Calu3 (cell line): ENCODE measurements at regions not wholly inside any gene's neighbourhood (a gene's known extent, or its start where the extent isn't known, plus 50 kb on each side); places are given as distances from the start of the nearest gene placed in this dataset.

Experiments used
- BruUV-seq: library from RNA; stranded (reverse); fragments of 400-500 nt; replicated peaks from 2 replicates; lab custom pipeline; 2021; lab: Mats Ljungman, UMichigan
- CTCF ChIA-PET: fragments of 300-600 bp; sonication (Branson Sonifier 250); formaldehyde crosslinking; loops from one replicate; lab custom pipeline; 2022; ENCODE audit warnings: antibody characterized with exemption; lab: Charles Lee
- DNase-seq: peaks from one replicate; pipeline ENCODE4 v3.0.0; 2022
- H3K27ac Mint-ChIP-seq: one replicate; pipeline ENCODE4 v1.8.0; 2022; ENCODE audit warnings: mixed read lengths; ENCODE audit not compliant: unreplicated experiment
- H3K27me3 Mint-ChIP-seq: one replicate; pipeline ENCODE4 v1.8.0; 2022; ENCODE audit warnings: mixed read lengths; ENCODE audit not compliant: unreplicated experiment
- H3K36me3 Mint-ChIP-seq: one replicate; pipeline ENCODE4 v1.8.0; 2022; ENCODE audit warnings: mild to moderate bottlenecking, moderate library complexity, mixed read lengths; ENCODE audit not compliant: insufficient read depth, unreplicated experiment
- H3K4me1 Mint-ChIP-seq: one replicate; pipeline ENCODE4 v1.8.0; 2022; ENCODE audit warnings: mild to moderate bottlenecking, low read depth, mixed read lengths; ENCODE audit not compliant: unreplicated experiment
- H3K4me3 Mint-ChIP-seq: one replicate; pipeline ENCODE4 v1.8.0; 2022; ENCODE audit warnings: mild to moderate bottlenecking, low read depth, moderate library complexity, mixed read lengths; ENCODE audit not compliant: unreplicated experiment
- H3K9me3 Mint-ChIP-seq: one replicate; pipeline ENCODE4 v1.8.0; 2022; ENCODE audit warnings: low read depth, mixed read lengths; ENCODE audit not compliant: unreplicated experiment
- CTCF ChIP-seq: fragments of 200-600 bp; IDR thresholded peaks from one replicate; pipeline ENCODE4 v1.8.0; 2022; ENCODE audit warnings: antibody characterized with exemption; ENCODE audit not compliant: unreplicated experiment
- intact Hi-C: fragments of 100-400 bp; cut with micrococcal nuclease; formaldehyde crosslinking; loops from one replicate; pipeline ENCODE4 v1.10.0; 2022; ENCODE audit not compliant: unreplicated experiment

GRCh38 chr7:119825091-119825655 lies 447.8 kb upstream of the KCND2 start:
- CTCF ChIA-PET = no interaction called here
- H3K36me3 Mint-ChIP-seq = no peaks in the 10 kb centered on the region
- intact Hi-C loops = no loop called here
- BruUV-seq = no TSS peak
- no peaks in the 10 kb centered on the region for H3K9me3 Mint-ChIP-seq
- no peak for DNase-seq
- no peak overlapping the region for H3K27ac Mint-ChIP-seq
- no peaks in the 10 kb centered on the region for H3K27me3 Mint-ChIP-seq
- no peaks in the 10 kb centered on the region for H3K4me1 Mint-ChIP-seq
- no peak overlapping the region for H3K4me3 Mint-ChIP-seq
- no peak for TF ChIP-seq CTCF

- Mint-ChIP-seq H3K4me1 (no peaks in the 10 kb centered on the region), H3K36me3 (no peaks in the 10 kb centered on the region), H3K27me3 (no peaks in the 10 kb centered on the region), H3K4me3 (no peak overlapping the region), H3K27ac (no peak overlapping the region), H3K9me3 (no peaks in the 10 kb centered on the region)
- no TSS peak for BruUV-seq
- CTCF ChIA-PET = no interaction called here
- intact Hi-C loops = no loop called here
- no peak for TF ChIP-seq CTCF
- DNase-seq = no peak
These were observed 446.4 kb upstream of the KCND2 start for GRCh38 chr7:119826547-119826946.

- H3K4me1 Mint-ChIP-seq = no peaks in the 10 kb centered on the region
- CTCF ChIA-PET = no interaction called here
- no TSS peak for BruUV-seq
- intact Hi-C loops = no loop called here
- no peak for TF ChIP-seq CTCF
- DNase-seq = no peak
- H3K27ac Mint-ChIP-seq = no peak overlapping the region
- no peaks in the 10 kb centered on the region for H3K36me3 Mint-ChIP-seq
- H3K4me3 Mint-ChIP-seq = no peak overlapping the region
- H3K9me3 Mint-ChIP-seq = no peaks in the 10 kb centered on the region
- H3K27me3 Mint-ChIP-seq = no peaks in the 10 kb centered on the region
These were observed 434.5 kb upstream of the KCND2 start for GRCh38 chr7:119838444-119838843.

GRCh38 chr7:119842337-119842736 lies 430.6 kb upstream of the KCND2 start:
- Mint-ChIP-seq H3K27me3 (no peaks in the 10 kb centered on the region), H3K4me3 (no peak overlapping the region), H3K36me3 (no peaks in the 10 kb centered on the region), H3K4me1 (no peaks in the 10 kb centered on the region), H3K9me3 (peaks cover 3% of the 10 kb centered on the region), H3K27ac (no peak overlapping the region)
- intact Hi-C loops = no loop called here
- TF ChIP-seq CTCF = no peak
- no TSS peak for BruUV-seq
- CTCF ChIA-PET = no interaction called here
- DNase-seq = no peak
